ENCODE measurements at regions not wholly inside any gene's neighbourhood (a gene's known extent, or its start where the extent isn't known, plus 50 kb on each side); places are given as distances from the start of the nearest gene placed in this dataset.

- DNase-seq (ENCODE audit: low spot score) (no peak), ATAC-seq (no peak)
Observed at GRCh38 chr10:4456279-4456678, 369.7 kb upstream of the AKR1E2 start.

- ATAC-seq (no peak), DNase-seq (ENCODE audit: low spot score) (no peak)
Observed at GRCh38 chr10:4453950-4454349, 372.1 kb upstream of the AKR1E2 start.

GRCh38 chr10:4453276-4453675 is 372.7 kb upstream of the AKR1E2 start:
- ATAC-seq (no peak), DNase-seq (ENCODE audit: low spot score) (no peak)

GRCh38 chr10:4450981-4451908 is 374.8 kb upstream of the AKR1E2 start:
- DNase-seq (ENCODE audit: low spot score) = no peak
- ATAC-seq = no peak

- no peak for ATAC-seq
- no peak for DNase-seq (ENCODE audit: low spot score)
Observed at GRCh38 chr10:4450169-4450568, 375.8 kb upstream of the AKR1E2 start.

- DNase-seq (ENCODE audit: low spot score) = no peak
- no peak for ATAC-seq
Observed at GRCh38 chr10:4448030-4448429, 378.0 kb upstream of the AKR1E2 start.

- no peak for ATAC-seq
- no peak for DNase-seq (ENCODE audit: low spot score)
Observed at GRCh38 chr10:4443419-4443818, 382.6 kb upstream of the AKR1E2 start.

GRCh38 chr10:4442296-4442695 is 383.7 kb upstream of the AKR1E2 start:
- ATAC-seq = no peak
- no peak for DNase-seq (ENCODE audit: low spot score)

GRCh38 chr10:4440260-4440659 is 385.7 kb upstream of the AKR1E2 start:
- no peak for ATAC-seq

GRCh38 chr10:4437791-4438190 is 388.2 kb upstream of the AKR1E2 start:
- DNase-seq (ENCODE audit: low spot score) (no peak), ATAC-seq (no peak)

More at GRCh38 chr10:4440260-4440659, 385.7 kb upstream of the AKR1E2 start:
- no peak for DNase-seq (ENCODE audit: low spot score)

- ATAC-seq (no peak), DNase-seq (ENCODE audit: low spot score) (no peak)
Observed at GRCh38 chr10:4437061-4437460, 388.9 kb upstream of the AKR1E2 start.

GRCh38 chr10:4436103-4436502 is 389.9 kb upstream of the AKR1E2 start:
- DNase-seq (ENCODE audit: low spot score) (no peak), ATAC-seq (no peak)

GRCh38 chr10:4434516-4435071 is 391.4 kb upstream of the AKR1E2 start:
- ATAC-seq = no peak
- no peak for DNase-seq (ENCODE audit: low spot score)

GRCh38 chr10:4434105-4434504 is 391.9 kb upstream of the AKR1E2 start:
- no peak for DNase-seq (ENCODE audit: low spot score)
- ATAC-seq = no peak

GRCh38 chr10:4431114-4431863 is 394.7 kb upstream of the AKR1E2 start:
- DNase-seq (ENCODE audit: low spot score) (no peak), ATAC-seq (no peak)

- DNase-seq (ENCODE audit: low spot score) (no peak), ATAC-seq (no peak)
Observed at GRCh38 chr10:4429571-4429970, 396.4 kb upstream of the AKR1E2 start.

- DNase-seq (ENCODE audit: low spot score) (no peak), ATAC-seq (no peak)
Observed at GRCh38 chr10:4427532-4427931, 398.5 kb upstream of the AKR1E2 start.

GRCh38 chr10:4426866-4427265 is 399.1 kb upstream of the AKR1E2 start:
- DNase-seq (ENCODE audit: low spot score) (no peak), ATAC-seq (no peak)

GRCh38 chr10:4409319-4409718 is 416.7 kb upstream of the AKR1E2 start:
- ATAC-seq (no peak), DNase-seq (ENCODE audit: low spot score) (no peak)

- ATAC-seq = no peak
Observed at GRCh38 chr10:4407783-4408182, 418.2 kb upstream of the AKR1E2 start.

GRCh38 chr10:4405828-4406227 is 420.2 kb upstream of the AKR1E2 start:
- DNase-seq (ENCODE audit: low spot score) = no peak

More at GRCh38 chr10:4407783-4408182, 418.2 kb upstream of the AKR1E2 start:
- no peak for DNase-seq (ENCODE audit: low spot score)

More at GRCh38 chr10:4405828-4406227, 420.2 kb upstream of the AKR1E2 start:
- no peak for ATAC-seq
